ENCODE measurements at regions not wholly inside any gene's neighbourhood (a gene's known extent, or its start where the extent isn't known, plus 50 kb on each side); places are given as distances from the start of the nearest gene placed in this dataset.

- Histone ChIP-seq H3K4me3 (no peak overlapping the region), H3K4me1 (ENCODE audit: insufficient read depth) (no peaks in the 10 kb centered on the region), H3K27me3 (ENCODE audit: insufficient read depth) (no peaks in the 10 kb centered on the region), H4K20me1 (replicated peaks; ENCODE audit: insufficient read depth) (no peaks in the 10 kb centered on the region), H3K79me2 (replicated peaks; ENCODE audit: insufficient read depth) (no peaks in the 10 kb centered on the region), H2AFZ (no peak overlapping the region), H3K9me2 (ENCODE audit: insufficient read depth) (peaks cover 5% of the 10 kb centered on the region; the same call in 1 of the 2 replicates), H3K36me3 (ENCODE audit: insufficient read depth) (no peaks in the 10 kb centered on the region), H3K4me2 (no peak overlapping the region), H3F3A (replicated peaks; ENCODE audit: low read depth) (no peaks in the 10 kb centered on the region), H3K27ac (ENCODE audit: low read depth) (no peak overlapping the region)
- DNase-seq (ENCODE audit: low spot score): no peak
- TF ChIP-seq ETS1 (IDR thresholded peaks at IDR 0.05) (no peak), ZNF114 (CRISPR knock-in tag; IDR thresholded peaks at IDR 0.05) (no peak), POLR2AphosphoS5 (IDR thresholded peaks at IDR 0.05; ENCODE audit: low read depth) (no peak), EZH2phosphoT487 (IDR thresholded peaks at IDR 0.05; ENCODE audit: unreplicated experiment) (no peak), EZH2 (IDR thresholded peaks at IDR 0.05; ENCODE audit: low read depth, unreplicated experiment) (no peak), STAT1 (IDR thresholded peaks at IDR 0.05; ENCODE audit: unreplicated experiment) (no peak), ZNF462 (CRISPR knock-in tag; IDR thresholded peaks at IDR 0.05) (no peak), CREB1 (CRISPR knock-in tag; IDR thresholded peaks at IDR 0.05; ENCODE audit: low read depth) (no peak), ZNF331 (CRISPR knock-in tag; IDR thresholded peaks at IDR 0.05; ENCODE audit: low read depth) (no peak), CTCF (conservative IDR thresholded peaks at IDR 0.05; ENCODE audit: low read depth in 2 of 2) (no peak), JUNB (IDR thresholded peaks at IDR 0.05; ENCODE audit: unreplicated experiment) (no peak), REST (IDR thresholded peaks at IDR 0.05; ENCODE audit: unreplicated experiment) (no peak), NANOG (IDR thresholded peaks at IDR 0.05; ENCODE audit: borderline replicate concordance) (no peak)
- Mint-ChIP-seq H3K36me3 (ENCODE audit: low read depth) (no peaks in the 10 kb centered on the region), H3K27me3 (ENCODE audit: insufficient read depth, low read depth, poor library complexity) (no peaks in the 10 kb centered on the region), H3K9me3 (no peaks in the 10 kb centered on the region), H3K4me3 (no peak overlapping the region), H3K4me1 (no peaks in the 10 kb centered on the region), H3K27ac (no peak overlapping the region)
- ATAC-seq: no peak
These were observed 62.2 kb upstream of the GIMD1 start for GRCh38 chr4:106430797-106431196.

Measured in GM23338 (cell line).